Body of pancreas (tissue), 4 donors: ENCODE measurements at regions not wholly inside any gene's neighbourhood (a gene's known extent, or its start where the extent isn't known, plus 50 kb on each side); places are given as distances from the start of the nearest gene placed in this dataset.
A peak's percentile ranks its signal among the peaks of the same experiment; 100 is the strongest.

Source experiments
- ATAC-seq: fragments of 150-250 bp; one replicate; pipeline ENCODE4 v1.9.1; 2016
- DNase-seq, 4 donors: peaks; one replicate each; pipeline ENCODE4 v3.0.0-alpha.2; 2019
- H3K27ac ChIP-seq, 4 donors: fragments of 200-600 bp; sonication (generic); 1 replicate in 3 of 4; 2 replicates in 1 of 4; pipeline versions ENCODE4 v1.5.1 to v1.6.1; 2016 to 2019; ENCODE audit warnings: mild to moderate bottlenecking in 1 of 4, mixed read lengths in 1 of 4, moderate library complexity in 1 of 4
- H3K27me3 ChIP-seq, 2 donors: fragments of 200-600 bp; sonication (generic); one replicate each; pipeline ENCODE4 v1.6.0; 2016; ENCODE audit warnings: mild to moderate bottlenecking in 1 of 2
- H3K36me3 ChIP-seq, 2 donors: fragments of 200-600 bp; sonication (generic); replicated peaks in 1 of 2; 2 replicates each; pipeline ENCODE4 v1.5.1; 2016; ENCODE audit warnings: low read depth in 2 of 2; ENCODE audit not compliant: insufficient read depth in 1 of 2
- H3K4me1 ChIP-seq: fragments of 200-600 bp; sonication (generic); one replicate; pipeline ENCODE4 v1.6.0; 2016
- H3K4me3 ChIP-seq, 2 donors: fragments of 200-600 bp; sonication (generic); 1 replicate in 1 of 2; 2 replicates in 1 of 2; pipeline ENCODE4 v1.5.1; 2016 to 2019
- H3K9me3 ChIP-seq, 3 donors: fragments of 200-600 bp; sonication (generic); 1 replicate in 2 of 3; 2 replicates in 1 of 3; pipeline ENCODE4 v1.5.1; 2016
- POLR2A ChIP-seq, 3 donors: fragments of 450-650 bp; IDR thresholded peaks; one replicate each; pipeline ENCODE4 v1.6.1; 2016; ENCODE audit warnings: antibody characterized with exemption in 3 of 3, mild to moderate bottlenecking in 2 of 3
- WGBS, 2 donors: methylation state at CpG; one replicate each; pipeline ENCODE4 v1.1.5; 2017; 5-methylcytosine and 5-hydroxymethylcytosine counted together
- intact Hi-C: fragments of 100-400 bp; cut with DNase I; formaldehyde crosslinking; loops from one replicate; pipeline ENCODE4 v1.15.1; 2023
- TF ChIP-seq, protein P1 (sequence below), 7 experiments: fragments of 450-650 bp in 4 of 7; fragments of 200-600 bp in 3 of 7; sonication (generic) in 3 of 7; IDR thresholded peaks; one replicate each; pipeline ENCODE4 v1.5.1; 2016 to 2019; ENCODE audit warnings: antibody characterized with exemption in 7 of 7

DNA sequence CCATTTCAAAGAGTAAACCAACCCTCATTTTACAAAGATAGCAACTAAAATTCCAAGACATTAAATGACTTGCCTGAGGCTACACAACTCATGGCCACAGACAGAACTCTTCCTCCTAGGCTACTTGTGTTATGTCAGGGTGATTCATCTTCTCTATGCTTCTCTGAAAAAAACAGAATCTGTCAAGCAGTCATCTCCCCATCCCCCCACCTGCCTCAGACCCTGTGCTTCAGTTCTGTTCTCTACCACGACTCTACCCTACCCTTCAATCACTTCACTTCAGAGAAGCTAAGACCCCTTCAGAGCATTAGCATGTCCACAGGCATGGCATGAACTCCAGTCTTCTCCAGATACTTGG is 277.7 kb upstream of the PTGER4 start:
- Histone ChIP-seq H3K27ac (no peak overlapping the region), H3K27me3 (no peaks in the 10 kb centered on the region), H3K4me3 (no peak overlapping the region), H3K36me3 (no peaks in the 10 kb centered on the region), H3K9me3 (no peaks in the 10 kb centered on the region), H3K4me1 (no peaks in the 10 kb centered on the region)
- DNase-seq (peak in 1 of 4 donors; percentile 6), ATAC-seq (no peak)
- intact Hi-C loops: no loop called here
- TF ChIP-seq, protein P1, sequence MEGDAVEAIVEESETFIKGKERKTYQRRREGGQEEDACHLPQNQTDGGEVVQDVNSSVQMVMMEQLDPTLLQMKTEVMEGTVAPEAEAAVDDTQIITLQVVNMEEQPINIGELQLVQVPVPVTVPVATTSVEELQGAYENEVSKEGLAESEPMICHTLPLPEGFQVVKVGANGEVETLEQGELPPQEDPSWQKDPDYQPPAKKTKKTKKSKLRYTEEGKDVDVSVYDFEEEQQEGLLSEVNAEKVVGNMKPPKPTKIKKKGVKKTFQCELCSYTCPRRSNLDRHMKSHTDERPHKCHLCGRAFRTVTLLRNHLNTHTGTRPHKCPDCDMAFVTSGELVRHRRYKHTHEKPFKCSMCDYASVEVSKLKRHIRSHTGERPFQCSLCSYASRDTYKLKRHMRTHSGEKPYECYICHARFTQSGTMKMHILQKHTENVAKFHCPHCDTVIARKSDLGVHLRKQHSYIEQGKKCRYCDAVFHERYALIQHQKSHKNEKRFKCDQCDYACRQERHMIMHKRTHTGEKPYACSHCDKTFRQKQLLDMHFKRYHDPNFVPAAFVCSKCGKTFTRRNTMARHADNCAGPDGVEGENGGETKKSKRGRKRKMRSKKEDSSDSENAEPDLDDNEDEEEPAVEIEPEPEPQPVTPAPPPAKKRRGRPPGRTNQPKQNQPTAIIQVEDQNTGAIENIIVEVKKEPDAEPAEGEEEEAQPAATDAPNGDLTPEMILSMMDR (IDR thresholded peaks at IDR 0.05): no peak
- no peak for TF ChIP-seq POLR2A (IDR thresholded peaks at IDR 0.05)
- WGBS, 2 donors: 16 to 29% methylated on average over 1 of the region's 1 CpG

- DNase-seq: peak in 1 of 4 donors; percentile 16
Observed at GRCh38 chr5:40401284-40402006, 278.3 kb upstream of the PTGER4 start.

DNA sequence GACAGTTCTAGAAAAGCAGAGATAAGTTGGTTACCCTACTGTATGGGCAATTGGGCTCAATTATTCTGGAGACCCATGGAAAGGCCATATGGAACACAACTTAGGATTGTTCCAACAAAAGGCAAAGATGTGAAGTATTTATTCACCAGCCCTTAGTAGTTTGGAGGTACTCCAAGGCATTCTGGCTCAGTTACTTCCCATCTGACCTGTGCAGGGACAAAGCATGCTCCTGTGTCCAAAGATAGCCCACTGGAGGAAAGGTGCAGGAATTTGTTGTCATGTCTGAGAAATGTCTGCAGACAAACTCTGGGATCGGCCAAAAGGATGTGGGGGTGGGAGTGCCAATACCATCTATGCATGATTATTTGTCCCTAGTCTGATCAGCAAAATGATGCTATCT is 279.5 kb upstream of the PTGER4 start:
- no peak for ATAC-seq
- intact Hi-C loops: no loop called here
- no peaks in the 10 kb centered on the region for H3K4me1 ChIP-seq
- no peak for TF ChIP-seq POLR2A (IDR thresholded peaks at IDR 0.05)
- TF ChIP-seq, protein P1 (IDR thresholded peaks at IDR 0.05): no peak
- H3K9me3 ChIP-seq: no peaks in the 10 kb centered on the region
- H3K36me3 ChIP-seq: no peaks in the 10 kb centered on the region
- no peak for DNase-seq
- H3K4me3 ChIP-seq: no peak overlapping the region
- H3K27ac ChIP-seq: no peak overlapping the region
- 88 to 92% methylated on average over 1 of the region's 1 CpG for WGBS, 2 donors
- no peaks in the 10 kb centered on the region for H3K27me3 ChIP-seq

More at GRCh38 chr5:40401284-40402006, 278.3 kb upstream of the PTGER4 start:
- WGBS, 2 donors: 61 to 62% methylated on average over 4 of the region's 4 CpGs
- Histone ChIP-seq H3K27me3 (no peaks in the 10 kb centered on the region), H3K4me3 (no peak overlapping the region), H3K4me1 (no peaks in the 10 kb centered on the region), H3K27ac (no peak overlapping the region), H3K9me3 (no peaks in the 10 kb centered on the region), H3K36me3 (no peaks in the 10 kb centered on the region)
- TF ChIP-seq, protein P1 (IDR thresholded peaks at IDR 0.05): no peak
- no peak for TF ChIP-seq POLR2A (IDR thresholded peaks at IDR 0.05)
- peak; percentile 30 for ATAC-seq
- intact Hi-C loops: no loop called here

DNA sequence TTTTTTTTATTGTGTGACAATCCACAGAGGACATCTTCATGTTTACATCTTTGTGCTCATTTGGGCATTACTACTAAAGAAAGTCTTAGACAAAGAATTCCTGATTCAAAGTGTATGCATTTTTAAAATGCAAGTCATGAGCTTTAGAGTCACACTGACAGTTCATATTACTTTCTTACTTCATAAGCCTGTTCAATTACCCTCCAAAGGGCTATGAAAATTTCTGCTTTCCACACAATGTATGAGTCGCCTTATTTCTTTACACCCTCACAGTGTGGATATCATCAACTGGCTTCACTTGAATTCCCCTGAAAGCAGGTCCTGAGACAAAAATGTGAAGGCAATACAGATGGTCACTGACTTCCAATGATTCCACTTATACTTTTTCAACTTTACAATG is 280.4 kb upstream of the PTGER4 start:
- H3K27me3 ChIP-seq: no peaks in the 10 kb centered on the region
- no peaks in the 10 kb centered on the region for H3K4me1 ChIP-seq
- H3K9me3 ChIP-seq: no peaks in the 10 kb centered on the region
- DNase-seq (no peak), ATAC-seq (no peak)
- intact Hi-C loops: no loop called here
- no peak overlapping the region for H3K27ac ChIP-seq
- no peak overlapping the region for H3K4me3 ChIP-seq
- no peaks in the 10 kb centered on the region for H3K36me3 ChIP-seq
- no peak for TF ChIP-seq POLR2A (IDR thresholded peaks at IDR 0.05)
- TF ChIP-seq, protein P1 (IDR thresholded peaks at IDR 0.05): no peak
- 80 to 100% methylated on average over 1 of the region's 1 CpG for WGBS, 2 donors

- intact Hi-C loops: no loop called here
- Histone ChIP-seq H3K9me3 (no peaks in the 10 kb centered on the region), H3K4me3 (no peak overlapping the region), H3K27ac (no peak overlapping the region), H3K27me3 (no peaks in the 10 kb centered on the region), H3K36me3 (no peaks in the 10 kb centered on the region), H3K4me1 (no peaks in the 10 kb centered on the region)
- 86 to 93% methylated on average over 1 of the region's 1 CpG for WGBS, 2 donors
- no peak for DNase-seq
- ATAC-seq: no peak
- TF ChIP-seq, protein P1 (IDR thresholded peaks at IDR 0.05): no peak
- no peak for TF ChIP-seq POLR2A (IDR thresholded peaks at IDR 0.05)
Observed at GRCh38 chr5:40397976-40398375, 281.7 kb upstream of the PTGER4 start.
